ENCODE measurements at regions not wholly inside any gene's neighbourhood (a gene's known extent, or its start where the extent isn't known, plus 50 kb on each side); places are given as distances from the start of the nearest gene placed in this dataset.

GRCh38 chr20:22797103-22797502, 212.7 kb upstream of the FOXA2 start:
- no peak for DNase-seq (ENCODE audit: low spot score)
- Histone ChIP-seq H3K4me2 (no peak overlapping the region), H3K9me2 (replicated peaks; ENCODE audit: insufficient read depth) (no peaks in the 10 kb centered on the region), H3K27ac (no peak overlapping the region), H3K4me1 (ENCODE audit: insufficient read depth) (peaks cover 27% of the 10 kb centered on the region), H3K27me3 (no peaks in the 10 kb centered on the region), H3K36me3 (replicated peaks; ENCODE audit: insufficient read depth, low read depth) (no peaks in the 10 kb centered on the region), H3K4me3 (no peak overlapping the region), H4K20me1 (ENCODE audit: insufficient read depth, poor library complexity, severe bottlenecking) (no peaks in the 10 kb centered on the region), H3K9me3 (ENCODE audit: low read depth) (no peaks in the 10 kb centered on the region), H2AFZ (no peak overlapping the region), H3K79me2 (no peaks in the 10 kb centered on the region)
- TF ChIP-seq CTCF (IDR thresholded peaks at IDR 0.05; ENCODE audit: poor library complexity) = no peak
- no peak for TF ChIP-seq EZH2 (IDR thresholded peaks at IDR 0.05; ENCODE audit: borderline replicate concordance)
- no peak for TF ChIP-seq EZH2phosphoT487 (IDR thresholded peaks at IDR 0.05; ENCODE audit: low read depth, severe bottlenecking, unreplicated experiment)
- WGBS (ENCODE audit: low lambda C conversion rate, missing lambda C conversion rate) = 87% methylated on average over 3 of the region's 3 CpGs

GRCh38 chr20:22799687-22800086, 215.3 kb upstream of the FOXA2 start:
- no peak for DNase-seq (ENCODE audit: low spot score)
- H3K9me3 ChIP-seq (ENCODE audit: low read depth) = no peaks in the 10 kb centered on the region
- H3K4me2 ChIP-seq = no peak overlapping the region
- H3K4me3 ChIP-seq = no peak overlapping the region
- no peaks in the 10 kb centered on the region for H3K27me3 ChIP-seq
- no peak overlapping the region for H3K27ac ChIP-seq
- TF ChIP-seq EZH2phosphoT487 (IDR thresholded peaks at IDR 0.05; ENCODE audit: low read depth, severe bottlenecking, unreplicated experiment) (no peak), EZH2 (IDR thresholded peaks at IDR 0.05; ENCODE audit: borderline replicate concordance) (no peak), CTCF (IDR thresholded peaks at IDR 0.05; ENCODE audit: poor library complexity) (no peak)
- no peaks in the 10 kb centered on the region for H3K9me2 ChIP-seq (replicated peaks; ENCODE audit: insufficient read depth)
- H4K20me1 ChIP-seq (ENCODE audit: insufficient read depth, poor library complexity, severe bottlenecking) = no peaks in the 10 kb centered on the region
- no peaks in the 10 kb centered on the region for H3K79me2 ChIP-seq
- no peaks in the 10 kb centered on the region for H3K36me3 ChIP-seq (replicated peaks; ENCODE audit: insufficient read depth, low read depth)
- no peak overlapping the region for H2AFZ ChIP-seq
- peaks cover 16% of the 10 kb centered on the region for H3K4me1 ChIP-seq (ENCODE audit: insufficient read depth)
- 79% methylated on average over 3 of the region's 3 CpGs for WGBS (ENCODE audit: low lambda C conversion rate, missing lambda C conversion rate)

GRCh38 chr20:22800129-22800528, 215.8 kb upstream of the FOXA2 start:
- H3K36me3 ChIP-seq (replicated peaks; ENCODE audit: insufficient read depth, low read depth) = no peaks in the 10 kb centered on the region
- no peak for DNase-seq (ENCODE audit: low spot score)
- no peak overlapping the region for H2AFZ ChIP-seq
- no peaks in the 10 kb centered on the region for H3K79me2 ChIP-seq
- H3K4me1 ChIP-seq (ENCODE audit: insufficient read depth) = peaks cover 13% of the 10 kb centered on the region
- H3K4me3 ChIP-seq = no peak overlapping the region
- no peaks in the 10 kb centered on the region for H3K27me3 ChIP-seq
- H3K4me2 ChIP-seq = no peak overlapping the region
- H3K27ac ChIP-seq = no peak overlapping the region
- H3K9me2 ChIP-seq (replicated peaks; ENCODE audit: insufficient read depth) = no peaks in the 10 kb centered on the region
- WGBS (ENCODE audit: low lambda C conversion rate, missing lambda C conversion rate) = 69% methylated on average over 1 of the region's 1 CpG
- TF ChIP-seq EZH2 (IDR thresholded peaks at IDR 0.05; ENCODE audit: borderline replicate concordance) (no peak), EZH2phosphoT487 (IDR thresholded peaks at IDR 0.05; ENCODE audit: low read depth, severe bottlenecking, unreplicated experiment) (no peak), CTCF (IDR thresholded peaks at IDR 0.05; ENCODE audit: poor library complexity) (no peak)
- no peaks in the 10 kb centered on the region for H4K20me1 ChIP-seq (ENCODE audit: insufficient read depth, poor library complexity, severe bottlenecking)
- no peaks in the 10 kb centered on the region for H3K9me3 ChIP-seq (ENCODE audit: low read depth)

- no peak for DNase-seq (ENCODE audit: low spot score)
- Histone ChIP-seq H4K20me1 (ENCODE audit: insufficient read depth, poor library complexity, severe bottlenecking) (no peaks in the 10 kb centered on the region), H3K36me3 (replicated peaks; ENCODE audit: insufficient read depth, low read depth) (no peaks in the 10 kb centered on the region), H3K4me1 (ENCODE audit: insufficient read depth) (no peaks in the 10 kb centered on the region), H3K79me2 (no peaks in the 10 kb centered on the region), H3K4me3 (no peak overlapping the region), H3K9me2 (replicated peaks; ENCODE audit: insufficient read depth) (no peaks in the 10 kb centered on the region), H3K4me2 (no peak overlapping the region), H3K9me3 (ENCODE audit: low read depth) (no peaks in the 10 kb centered on the region), H3K27ac (no peak overlapping the region), H2AFZ (no peak overlapping the region), H3K27me3 (no peaks in the 10 kb centered on the region)
- no peak for TF ChIP-seq EZH2phosphoT487 (IDR thresholded peaks at IDR 0.05; ENCODE audit: low read depth, severe bottlenecking, unreplicated experiment)
- no peak for TF ChIP-seq CTCF (IDR thresholded peaks at IDR 0.05; ENCODE audit: poor library complexity)
- TF ChIP-seq EZH2 (IDR thresholded peaks at IDR 0.05; ENCODE audit: borderline replicate concordance) = no peak
- WGBS (ENCODE audit: low lambda C conversion rate, missing lambda C conversion rate) = 38% methylated on average over 4 of the region's 4 CpGs
These were observed 217.2 kb upstream of the FOXA2 start for GRCh38 chr20:22801528-22801927.

Measured in hepatocyte (in vitro differentiated cells).